Stimulated activated CD8-positive, alpha-beta memory T cell treated with anti-CD3 and anti-CD28 coated beads, Interleukin-15, amount 100 ng/mL, for 4 hours (primary cell): ENCODE measurements at regions not wholly inside any gene's neighbourhood (a gene's known extent, or its start where the extent isn't known, plus 50 kb on each side); places are given as distances from the start of the nearest gene placed in this dataset.

Experiments
- DNase-seq, 2 donors: peaks; one replicate each; pipeline ENCODE4 v3.0.0-alpha.2; 2020; ENCODE audit warnings: low read depth in 2 of 2

DNA sequence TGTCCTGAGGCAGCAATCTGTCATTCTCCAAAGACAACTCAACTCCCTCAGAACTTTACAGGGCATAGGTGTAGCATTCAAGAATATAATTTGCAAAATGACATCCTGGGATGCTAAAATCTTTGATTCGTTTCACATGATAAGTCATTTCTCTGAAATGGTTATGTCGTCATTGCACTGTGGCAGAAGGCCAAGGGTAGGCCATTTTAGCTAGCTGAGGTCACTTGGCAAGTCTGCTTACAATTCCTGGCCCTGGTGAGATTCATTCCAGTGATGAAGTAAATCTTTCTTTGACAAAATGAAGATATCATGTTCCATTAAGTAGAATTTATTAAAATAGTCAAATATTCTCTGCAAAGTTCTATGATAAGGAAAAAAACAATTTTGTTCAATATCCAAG is 1410.3 kb upstream of the LRRTM1 start:
- DNase-seq: no peak

DNA sequence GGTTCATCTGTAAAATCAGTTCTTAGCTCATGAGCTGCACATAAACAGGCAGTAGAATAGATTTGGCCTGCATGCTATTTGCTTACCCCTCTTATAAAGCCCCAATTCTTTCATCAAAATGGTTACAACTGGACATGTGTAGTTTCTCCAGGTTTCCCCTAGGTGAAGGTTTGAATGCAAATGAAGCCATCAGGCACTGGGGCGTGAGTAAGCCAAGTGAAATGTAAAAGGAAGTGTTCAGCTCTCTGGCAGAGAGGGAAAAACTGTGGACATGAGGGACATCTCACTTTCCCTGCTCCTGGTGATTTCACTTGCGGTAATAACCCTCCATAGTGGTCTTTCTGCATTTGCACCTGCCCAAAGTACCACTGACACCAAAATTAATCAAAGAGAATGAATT is 1402.3 kb upstream of the LRRTM1 start:
- no peak for DNase-seq

DNA sequence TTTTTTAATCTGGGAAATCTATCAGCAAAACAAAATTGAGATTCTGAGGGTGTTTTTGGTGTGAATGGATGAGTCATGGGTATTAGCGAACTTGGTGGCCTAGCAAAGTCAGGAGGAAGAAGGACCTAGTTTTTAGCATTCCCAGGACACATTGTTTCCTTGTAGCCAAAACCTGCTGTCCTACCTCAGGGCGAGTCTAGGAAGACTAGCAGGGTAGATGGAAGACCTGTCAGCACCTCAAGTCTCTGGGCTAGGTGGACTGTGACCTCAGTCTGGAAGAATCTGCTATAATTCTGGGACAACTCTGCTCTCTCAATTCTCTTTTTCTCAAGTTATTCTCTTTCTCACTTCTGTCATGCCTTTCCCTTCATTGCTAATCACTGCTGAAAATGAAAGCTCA is 1399.3 kb upstream of the LRRTM1 start:
- no peak for DNase-seq

DNA sequence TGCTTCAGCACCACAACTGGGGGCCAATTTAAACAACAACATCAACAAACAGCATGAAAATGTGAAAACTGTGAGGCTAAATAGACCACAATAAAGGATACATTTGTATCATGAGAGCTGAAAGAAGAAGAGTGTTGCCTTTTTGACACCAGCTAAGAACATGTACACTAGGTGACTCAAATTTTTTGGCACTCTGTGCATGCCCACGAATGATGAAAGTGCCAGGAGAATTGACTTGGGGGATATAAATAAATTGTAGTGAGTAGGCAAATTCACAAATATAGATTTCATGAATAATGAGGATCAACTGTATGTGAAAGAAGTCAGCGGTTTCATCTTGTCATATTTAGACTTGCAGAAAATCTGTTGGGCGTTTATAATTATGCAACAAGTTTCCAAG is 1388.0 kb upstream of the LRRTM1 start:
- DNase-seq: no peak

DNA sequence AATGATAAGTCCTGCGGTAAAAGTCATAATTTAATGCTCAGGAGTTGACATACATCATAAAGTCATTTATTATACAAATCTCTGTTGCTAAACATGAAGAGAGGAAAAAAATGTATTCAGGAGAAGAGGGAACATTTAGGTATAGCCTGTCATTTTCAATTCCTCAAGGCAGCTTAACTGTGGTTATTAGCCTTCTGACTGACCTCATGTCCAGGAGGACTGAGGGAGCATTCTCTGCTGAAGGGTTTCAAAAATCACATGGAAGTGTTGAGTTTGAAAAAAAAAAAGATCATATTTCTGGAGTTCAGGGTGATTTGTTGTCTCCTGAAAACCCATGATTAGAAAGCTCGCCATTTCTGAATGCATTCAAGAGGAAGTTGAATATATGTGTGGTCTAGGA is 1371.1 kb upstream of the LRRTM1 start:
- DNase-seq: no peak

DNA sequence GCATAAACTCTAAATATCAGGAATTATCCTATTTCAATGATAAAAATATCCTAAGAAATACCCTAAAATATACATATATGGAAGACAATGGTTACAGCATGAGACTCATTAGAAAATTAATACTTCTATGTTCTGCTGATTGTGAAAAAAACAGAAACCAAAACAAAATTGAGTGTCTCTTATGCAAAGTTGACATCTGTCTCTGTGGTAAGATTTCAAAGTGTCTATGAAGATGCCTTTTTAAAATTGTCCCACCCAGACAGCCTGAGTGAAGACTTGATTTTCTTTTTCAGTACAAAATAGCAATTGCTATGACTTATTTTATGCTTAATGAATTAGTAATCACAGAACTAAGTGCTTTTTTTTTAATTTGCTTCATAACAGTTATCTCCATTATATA is 1368.4 kb upstream of the LRRTM1 start:
- DNase-seq: no peak

DNA sequence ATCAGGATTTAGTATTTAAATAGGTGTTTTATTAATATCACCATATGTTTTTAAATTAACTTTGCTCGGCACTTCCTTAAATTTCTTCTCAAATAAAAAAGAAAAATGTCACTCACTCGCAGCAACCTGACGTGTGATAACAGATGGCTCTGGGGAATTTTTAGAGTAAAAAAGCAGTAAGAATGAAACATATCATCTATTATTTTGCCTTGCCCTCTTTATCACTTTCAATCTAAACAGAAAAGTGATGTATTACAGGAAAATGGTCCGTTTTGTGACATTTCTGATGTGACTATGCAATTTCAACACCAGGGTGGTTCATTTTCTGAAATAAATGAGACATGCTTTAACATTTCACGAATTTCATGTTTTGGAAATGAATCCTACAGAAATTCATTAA is 1368.0 kb upstream of the LRRTM1 start:
- DNase-seq: no peak

DNA sequence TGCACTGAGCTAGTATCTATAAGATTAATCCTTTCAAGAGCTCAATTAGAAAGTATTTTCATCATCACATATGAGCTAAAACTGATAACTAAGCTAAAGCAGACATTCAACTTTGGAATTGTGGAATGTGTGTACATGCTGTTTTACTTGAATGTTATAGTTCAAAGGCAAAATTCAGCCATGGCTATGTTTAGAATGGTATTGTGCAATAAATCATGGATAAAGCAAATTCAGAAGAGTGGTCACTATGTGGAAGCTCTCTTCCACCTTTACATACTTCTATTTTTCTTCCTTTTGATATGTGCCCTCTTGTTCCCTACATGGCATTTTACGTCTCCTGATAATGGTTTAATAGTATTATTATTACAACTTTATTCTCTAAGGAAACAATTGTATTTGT is 1366.3 kb upstream of the LRRTM1 start:
- DNase-seq: no peak

DNA sequence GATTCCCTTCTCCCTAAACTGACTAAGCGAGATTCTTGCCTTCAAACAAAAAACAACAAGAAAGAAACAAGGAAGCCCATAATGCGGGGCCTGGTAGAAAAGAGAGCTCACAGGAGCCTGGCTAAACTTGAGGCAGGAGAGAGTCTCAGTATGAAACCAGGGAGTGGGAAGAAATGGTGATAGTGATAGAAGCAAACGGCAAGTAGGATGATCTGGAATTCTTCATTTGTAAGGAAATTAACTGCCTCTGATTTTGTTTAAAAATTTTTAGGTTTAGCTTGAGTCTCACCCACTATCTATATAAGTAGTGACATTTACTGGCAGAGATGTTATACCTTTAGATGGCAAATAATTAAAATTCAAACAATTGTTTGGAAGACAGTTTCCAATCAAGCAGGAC is 1356.5 kb upstream of the LRRTM1 start:
- no peak for DNase-seq

DNA sequence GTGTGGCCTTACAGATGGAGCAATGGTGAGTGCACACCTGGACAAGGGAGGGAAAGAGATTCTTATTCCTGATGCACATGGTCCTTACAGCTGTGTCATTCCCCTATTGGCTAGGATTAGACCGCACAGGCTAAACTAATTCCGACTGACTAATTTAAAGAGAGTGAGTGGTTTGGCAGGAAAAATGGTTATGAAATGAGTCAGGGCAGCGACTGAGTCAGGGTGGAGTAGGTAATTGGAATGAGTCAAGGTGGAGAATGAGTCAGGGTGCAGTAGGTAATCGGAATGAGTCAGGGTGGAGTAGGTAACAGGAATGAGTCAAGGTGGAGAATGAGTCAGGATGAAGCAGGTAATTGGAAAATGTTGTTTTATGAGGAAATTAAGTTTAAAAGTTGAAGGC is 1353.7 kb upstream of the LRRTM1 start:
- DNase-seq: no peak

DNA sequence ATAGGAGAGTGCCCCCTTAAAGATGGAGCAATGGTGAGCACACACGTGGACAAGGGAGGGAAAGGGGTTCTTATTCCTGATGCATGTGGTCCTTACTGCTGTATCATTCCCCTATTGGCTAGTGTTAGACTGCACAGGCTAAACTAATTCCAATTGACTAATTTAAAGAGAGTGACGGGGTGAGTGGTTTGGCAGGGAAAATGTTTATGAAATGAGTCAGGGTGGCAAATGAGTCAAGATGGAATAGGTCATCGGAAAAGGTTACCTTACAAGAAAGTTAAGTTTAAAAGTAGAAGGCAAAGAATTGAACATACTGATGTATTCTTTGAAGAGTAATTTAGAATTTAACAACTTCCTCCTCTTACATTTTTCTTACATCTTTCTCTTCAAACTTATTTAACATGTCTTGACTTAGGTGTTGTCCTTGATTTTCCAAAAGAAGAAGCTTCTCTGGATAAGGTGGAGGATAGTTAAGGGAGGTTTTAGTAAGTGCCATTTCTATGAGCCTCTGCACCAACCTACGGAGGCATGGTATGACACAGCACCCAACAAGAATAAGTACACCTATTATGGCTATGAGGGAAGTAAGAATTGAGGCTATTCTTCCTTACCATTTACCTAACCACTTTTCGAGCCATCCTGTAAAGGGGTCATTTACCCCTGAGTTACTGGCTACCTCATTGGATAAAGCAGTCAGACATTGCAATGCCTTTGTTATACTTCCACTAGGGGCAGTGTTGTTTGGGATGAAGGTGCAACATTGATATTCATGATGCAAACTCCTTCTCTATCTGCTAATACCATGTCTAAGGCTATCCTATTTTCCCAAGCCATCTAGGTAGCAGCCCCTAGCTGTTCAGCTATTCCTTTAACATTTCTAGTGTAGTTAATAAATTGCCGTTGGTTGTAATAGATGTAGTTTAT is 1345.8 kb upstream of the LRRTM1 start:
- no peak for DNase-seq

DNA sequence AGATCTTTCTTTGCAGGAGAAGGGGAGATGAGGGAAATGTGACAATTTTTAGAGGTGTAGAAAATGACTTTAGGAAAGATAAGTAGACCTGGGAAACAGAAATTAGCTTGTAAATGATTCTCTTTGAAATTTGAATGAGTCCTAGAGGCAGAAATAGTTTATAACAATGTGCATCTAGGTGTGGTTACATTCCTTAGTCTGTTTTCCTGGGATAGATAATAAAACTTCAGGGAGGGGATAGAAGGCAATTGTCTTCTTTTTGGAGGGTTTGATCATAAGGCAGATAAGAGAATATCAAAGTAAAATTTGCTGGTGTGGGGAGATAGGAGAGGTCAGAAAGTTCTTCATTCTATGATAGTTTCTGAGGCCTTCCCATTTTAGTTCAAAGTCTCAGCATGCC is 1344.3 kb upstream of the LRRTM1 start:
- DNase-seq: no peak

DNA sequence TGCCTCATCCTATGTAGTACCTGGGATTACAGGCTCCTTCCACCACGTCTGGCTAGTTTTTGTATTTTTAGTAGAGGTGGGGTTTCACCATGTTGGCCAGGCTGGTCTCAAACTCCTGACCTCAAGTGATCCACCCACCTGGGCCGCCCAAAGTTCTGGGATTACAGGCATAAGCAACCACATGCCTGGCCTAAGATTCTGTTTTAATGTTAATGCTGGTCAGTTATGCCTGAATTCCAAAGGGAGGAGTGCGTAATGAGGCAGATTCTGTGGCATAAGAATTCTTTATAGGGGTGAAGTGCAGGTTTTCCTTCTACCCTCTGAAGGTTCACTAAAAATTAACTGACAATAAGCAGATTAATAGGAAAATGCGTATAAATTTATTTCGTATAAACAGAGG is 1343.8 kb upstream of the LRRTM1 start:
- no peak for DNase-seq

DNA sequence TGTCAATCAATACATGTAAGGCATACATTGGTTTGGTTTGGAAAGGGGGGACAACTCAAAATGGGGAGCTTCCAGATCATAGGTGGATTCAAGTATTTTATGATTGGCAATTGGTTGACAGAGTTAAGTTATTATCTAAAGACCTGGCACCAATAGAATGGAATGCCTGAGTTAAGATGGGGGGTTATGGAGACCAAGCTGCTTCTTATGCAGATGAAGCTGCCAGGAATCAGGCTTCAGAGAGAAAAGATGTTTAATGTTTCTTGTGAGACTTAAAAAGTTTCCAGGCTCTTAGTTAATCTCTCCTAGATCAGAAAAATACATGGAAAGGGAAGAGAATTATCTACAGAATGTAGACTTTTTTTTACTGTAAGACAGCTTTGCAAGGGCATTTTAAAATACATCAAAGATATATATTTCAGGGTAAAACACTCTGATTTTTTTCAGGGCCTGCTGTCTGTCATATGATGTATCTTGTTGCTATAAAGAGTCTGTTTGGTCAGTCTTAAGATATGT is 1343.2 kb upstream of the LRRTM1 start:
- DNase-seq: no peak

DNA sequence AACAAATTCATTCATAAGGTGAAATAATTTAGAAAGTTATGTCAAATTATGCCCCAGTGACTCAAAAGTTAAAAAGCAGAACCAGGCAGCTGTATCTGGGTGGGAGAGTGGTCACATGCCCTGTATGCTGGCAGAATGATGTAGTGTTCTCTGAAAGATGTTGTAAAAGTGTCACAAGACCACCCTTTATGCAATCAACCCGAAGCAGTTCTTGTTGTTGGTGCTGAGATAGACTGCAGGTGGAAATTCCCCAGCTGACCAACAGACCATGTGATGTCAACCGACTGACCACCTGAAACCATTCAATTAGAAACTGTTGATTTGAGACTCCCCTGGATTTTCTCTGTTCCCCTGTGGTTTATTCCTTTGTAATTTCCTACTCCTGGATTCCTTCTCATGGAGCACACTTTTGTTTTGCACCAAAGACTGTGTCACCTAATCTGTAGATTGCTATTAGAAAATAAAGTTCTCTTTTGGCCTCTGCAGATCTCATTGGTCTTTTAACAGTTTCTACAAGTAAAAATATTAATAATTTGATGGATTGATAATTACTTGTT is 1341.3 kb upstream of the LRRTM1 start:
- DNase-seq: no peak

DNA sequence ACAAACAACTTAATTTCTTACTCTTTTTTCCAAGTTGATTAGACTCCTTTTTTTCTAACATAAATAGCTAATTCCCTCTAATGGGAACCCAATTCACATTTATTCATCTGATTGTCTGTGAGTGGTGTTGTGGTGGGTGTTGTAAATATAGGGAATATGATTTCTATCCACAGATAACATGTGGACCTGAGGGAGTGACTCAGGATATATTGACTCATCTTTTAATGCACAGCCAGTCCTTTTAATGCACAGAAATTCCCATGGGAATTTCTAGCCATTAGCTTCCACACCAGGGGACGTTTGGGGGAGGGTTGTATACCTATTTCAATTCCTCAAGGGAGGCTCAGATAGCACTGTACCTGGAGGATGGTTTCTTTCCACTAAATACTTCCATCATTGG is 1339.6 kb upstream of the LRRTM1 start:
- no peak for DNase-seq

DNA sequence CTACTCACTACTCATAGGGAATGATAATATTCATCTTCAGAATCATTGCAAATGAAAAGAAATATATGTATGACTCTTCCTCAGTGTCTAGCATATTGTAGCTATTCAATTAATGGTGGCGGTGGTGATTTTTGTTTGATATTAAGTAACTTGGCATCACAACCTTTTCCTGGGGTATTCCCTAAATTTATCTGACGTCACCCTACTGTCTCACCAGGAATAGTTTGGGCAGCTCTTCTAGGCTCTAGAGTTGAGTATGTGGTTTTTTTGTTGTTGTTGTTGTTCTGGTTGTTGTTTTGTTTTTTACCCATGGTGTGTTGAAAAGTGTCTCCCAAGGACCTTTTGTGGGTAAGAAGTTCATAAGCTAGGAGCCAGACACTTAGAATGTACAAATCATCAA is 1320.3 kb upstream of the LRRTM1 start:
- DNase-seq: no peak

DNA sequence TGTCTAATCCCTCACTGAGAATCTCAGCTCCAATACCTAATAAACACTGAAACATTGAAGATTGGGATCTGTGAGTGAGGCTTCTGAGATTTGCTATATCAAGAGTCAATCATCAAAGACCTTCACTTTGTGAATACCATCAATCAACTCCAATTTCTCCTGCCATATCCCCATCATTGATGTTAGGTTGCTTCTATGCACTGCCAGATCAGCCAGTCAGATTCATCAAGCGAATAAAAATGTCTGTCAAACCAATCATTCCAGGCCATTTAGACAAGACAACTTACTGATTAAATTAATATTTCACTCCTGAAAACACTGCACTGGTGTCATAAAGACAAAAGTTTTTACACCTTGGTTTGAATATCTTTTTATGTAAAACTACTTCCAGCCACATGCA is 1295.5 kb upstream of the LRRTM1 start:
- DNase-seq: no peak

DNA sequence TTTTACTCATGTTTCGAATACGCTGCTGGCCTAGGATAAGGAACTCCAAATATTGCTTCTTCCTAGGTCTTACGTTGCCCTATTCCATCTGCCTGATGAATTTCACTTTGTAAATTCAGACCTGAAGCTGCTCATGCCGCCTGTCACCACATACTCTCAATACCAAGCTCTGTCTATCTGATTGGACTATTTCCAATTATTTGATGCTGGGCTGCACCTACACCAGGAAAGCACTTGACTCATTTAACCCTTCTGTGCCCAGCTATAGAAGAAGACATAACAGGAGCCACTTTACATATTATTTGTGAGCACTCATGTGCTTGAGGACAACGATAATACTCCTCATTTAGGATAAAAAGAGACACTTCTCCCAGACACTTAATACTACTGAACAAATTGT is 1293.9 kb upstream of the LRRTM1 start:
- DNase-seq: no peak

DNA sequence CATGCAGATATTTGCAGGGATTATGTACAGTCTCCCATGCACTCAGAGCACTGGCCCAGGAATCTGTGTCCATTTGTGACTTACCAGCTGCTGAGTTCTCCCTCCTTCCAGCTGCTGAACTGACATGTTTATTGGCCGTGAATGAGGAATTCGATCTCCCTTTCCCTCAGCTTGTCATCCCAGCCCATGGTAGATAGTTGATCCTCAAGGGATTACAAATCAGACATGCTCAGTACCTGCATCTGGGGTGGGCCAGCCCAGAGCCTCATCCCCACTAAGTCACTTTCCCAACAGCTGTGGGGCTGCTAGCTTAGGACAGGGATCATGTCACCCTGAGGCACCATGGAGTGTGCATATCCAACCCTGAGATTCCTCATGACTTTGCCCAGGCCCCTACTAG is 1284.9 kb upstream of the LRRTM1 start:
- no peak for DNase-seq

DNA sequence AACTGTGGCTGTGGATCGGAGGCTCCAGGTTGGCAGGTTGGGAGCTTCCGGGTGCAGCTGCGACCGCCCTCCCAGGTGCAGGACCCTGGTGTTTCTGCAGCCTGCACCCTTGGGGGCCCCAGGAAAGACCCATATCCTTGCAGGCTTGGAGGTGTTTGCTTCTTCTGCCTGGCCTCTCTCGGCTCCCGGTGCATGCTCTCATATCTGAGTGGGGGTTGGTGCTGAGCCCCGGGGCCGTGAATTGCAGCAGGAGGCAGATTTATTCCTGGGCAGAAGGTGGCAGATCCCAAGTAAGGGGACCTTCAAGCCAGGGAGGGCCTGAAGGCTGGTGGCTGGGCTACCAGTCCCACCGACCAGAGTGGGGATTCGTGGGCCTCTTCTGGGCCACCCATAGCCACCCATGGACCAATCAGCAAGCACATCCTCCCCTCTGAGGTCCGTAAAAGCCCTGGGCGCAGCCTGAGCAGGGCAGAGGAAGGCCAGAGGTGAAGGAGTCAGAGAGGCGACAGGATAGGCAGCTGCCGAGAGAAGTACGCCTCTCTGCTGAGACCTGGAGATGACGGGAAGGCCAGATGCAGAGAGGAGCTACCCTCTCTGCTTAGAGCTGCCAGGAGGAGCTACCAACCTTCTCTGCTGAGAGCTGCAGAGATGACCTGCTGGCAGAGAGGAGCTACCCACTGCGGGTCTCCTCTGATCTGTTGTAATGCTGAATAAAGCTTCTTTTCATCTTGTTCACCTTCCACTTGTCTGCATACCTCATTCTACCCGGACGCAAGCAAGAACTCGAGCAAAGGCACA is 1279.0 kb upstream of the LRRTM1 start:
- no peak for DNase-seq

DNA sequence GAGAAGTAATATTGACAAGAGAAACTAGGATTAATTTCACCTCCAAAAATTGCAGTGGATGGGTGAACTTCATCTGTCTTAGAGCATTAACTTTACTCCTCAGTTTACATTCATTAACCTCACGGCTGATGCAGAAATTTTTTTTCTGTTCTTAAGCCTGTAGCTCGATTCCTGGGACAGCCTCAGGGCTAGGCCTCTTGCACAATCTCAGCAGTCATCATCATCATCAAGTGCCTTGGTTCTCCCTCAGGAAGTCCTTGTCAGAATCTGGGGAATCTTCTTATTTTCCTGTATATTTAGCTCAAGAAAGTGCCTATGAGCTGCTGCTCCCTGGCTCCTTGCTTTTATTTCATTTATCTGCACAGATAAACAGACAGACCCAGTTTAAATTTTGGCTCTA is 1272.2 kb upstream of the LRRTM1 start:
- DNase-seq: no peak
